H54 (cell line): ENCODE measurements at regions not wholly inside any gene's neighbourhood (a gene's known extent, or its start where the extent isn't known, plus 50 kb on each side); places are given as distances from the start of the nearest gene placed in this dataset.

Experiments
- DNase-seq: peaks from one replicate; pipeline ENCODE4 v3.0.0; 2011; ENCODE audit warnings: low spot score, mixed read lengths; ENCODE audit not compliant: insufficient read length
- FAIRE-seq: peaks from 3 replicates; lab custom pipeline; 2011; peaks lifted over from hg19 to GRCh38; lab: Jason Lieb, UNC
- POLR2A ChIP-seq: IDR thresholded peaks from 2 replicates; pipeline ENCODE4 v1.6.1; 2011; ENCODE audit warnings: low read depth, mild to moderate bottlenecking, low read length

GRCh38 chr10:20350509-20350908, 534.3 kb downstream of the PLXDC2 start:
- FAIRE-seq: no peak
- no peak for TF ChIP-seq POLR2A
- DNase-seq: no peak

- DNase-seq (no peak), FAIRE-seq (no peak)
- no peak for TF ChIP-seq POLR2A
These were observed 526.8 kb downstream of the PLXDC2 start for GRCh38 chr10:20343036-20343435.
